ENCODE measurements at regions not wholly inside any gene's neighbourhood (a gene's known extent, or its start where the extent isn't known, plus 50 kb on each side); places are given as distances from the start of the nearest gene placed in this dataset.

DNA sequence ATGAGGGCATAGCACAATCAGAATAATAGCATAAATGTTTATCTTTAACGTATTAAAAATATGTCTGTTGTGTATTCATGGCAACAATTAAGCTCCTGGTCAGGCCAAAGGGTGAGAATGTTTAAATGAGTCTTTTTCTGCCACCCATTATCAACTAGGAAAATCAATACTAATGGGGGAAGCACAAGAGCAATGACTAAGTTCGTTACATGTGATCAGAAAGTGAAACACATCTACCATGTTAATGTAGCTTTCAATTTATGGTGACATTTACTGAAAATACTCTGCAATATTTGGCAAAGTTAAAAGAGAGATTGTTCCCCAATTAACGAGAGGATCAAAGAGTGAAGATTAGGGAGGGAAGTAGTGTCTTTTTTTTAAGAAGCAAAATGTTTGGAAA, 143.7 kb downstream of the NAA11 start:
- BruUV-seq (replicated peaks), result no TSS peak
- Histone ChIP-seq H3K27ac (ENCODE audit: low read length) (no peak overlapping the region), H3K36me3 (ENCODE audit: control insufficient read depth, insufficient read depth, low read length) (no peaks in the 10 kb centered on the region), H3K27me3 (ENCODE audit: control insufficient read depth, insufficient read depth, low read length) (no peaks in the 10 kb centered on the region), H3K9me3 (ENCODE audit: control insufficient read depth, insufficient read depth, low read depth, low read length) (no peaks in the 10 kb centered on the region), H3K4me3 (ENCODE audit: low read depth in 2 of 2, low read length in 2 of 2) (no peak overlapping the region), H3K4me1 (ENCODE audit: control insufficient read depth, insufficient read depth, low read length) (no peaks in the 10 kb centered on the region)
- TF ChIP-seq, protein P1, sequence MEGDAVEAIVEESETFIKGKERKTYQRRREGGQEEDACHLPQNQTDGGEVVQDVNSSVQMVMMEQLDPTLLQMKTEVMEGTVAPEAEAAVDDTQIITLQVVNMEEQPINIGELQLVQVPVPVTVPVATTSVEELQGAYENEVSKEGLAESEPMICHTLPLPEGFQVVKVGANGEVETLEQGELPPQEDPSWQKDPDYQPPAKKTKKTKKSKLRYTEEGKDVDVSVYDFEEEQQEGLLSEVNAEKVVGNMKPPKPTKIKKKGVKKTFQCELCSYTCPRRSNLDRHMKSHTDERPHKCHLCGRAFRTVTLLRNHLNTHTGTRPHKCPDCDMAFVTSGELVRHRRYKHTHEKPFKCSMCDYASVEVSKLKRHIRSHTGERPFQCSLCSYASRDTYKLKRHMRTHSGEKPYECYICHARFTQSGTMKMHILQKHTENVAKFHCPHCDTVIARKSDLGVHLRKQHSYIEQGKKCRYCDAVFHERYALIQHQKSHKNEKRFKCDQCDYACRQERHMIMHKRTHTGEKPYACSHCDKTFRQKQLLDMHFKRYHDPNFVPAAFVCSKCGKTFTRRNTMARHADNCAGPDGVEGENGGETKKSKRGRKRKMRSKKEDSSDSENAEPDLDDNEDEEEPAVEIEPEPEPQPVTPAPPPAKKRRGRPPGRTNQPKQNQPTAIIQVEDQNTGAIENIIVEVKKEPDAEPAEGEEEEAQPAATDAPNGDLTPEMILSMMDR (IDR thresholded peaks at IDR 0.05), result no peak
- TF ChIP-seq SIN3A (IDR thresholded peaks at IDR 0.05; ENCODE audit: borderline replicate concordance, insufficient read depth, low read depth, low read length) (no peak), POLR2AphosphoS5 (IDR thresholded peaks at IDR 0.05; ENCODE audit: low read depth, low read length) (no peak), TCF7L2 (IDR thresholded peaks at IDR 0.05; ENCODE audit: low read depth, low read length) (no peak)
- TF ChIP-seq, protein P2, sequence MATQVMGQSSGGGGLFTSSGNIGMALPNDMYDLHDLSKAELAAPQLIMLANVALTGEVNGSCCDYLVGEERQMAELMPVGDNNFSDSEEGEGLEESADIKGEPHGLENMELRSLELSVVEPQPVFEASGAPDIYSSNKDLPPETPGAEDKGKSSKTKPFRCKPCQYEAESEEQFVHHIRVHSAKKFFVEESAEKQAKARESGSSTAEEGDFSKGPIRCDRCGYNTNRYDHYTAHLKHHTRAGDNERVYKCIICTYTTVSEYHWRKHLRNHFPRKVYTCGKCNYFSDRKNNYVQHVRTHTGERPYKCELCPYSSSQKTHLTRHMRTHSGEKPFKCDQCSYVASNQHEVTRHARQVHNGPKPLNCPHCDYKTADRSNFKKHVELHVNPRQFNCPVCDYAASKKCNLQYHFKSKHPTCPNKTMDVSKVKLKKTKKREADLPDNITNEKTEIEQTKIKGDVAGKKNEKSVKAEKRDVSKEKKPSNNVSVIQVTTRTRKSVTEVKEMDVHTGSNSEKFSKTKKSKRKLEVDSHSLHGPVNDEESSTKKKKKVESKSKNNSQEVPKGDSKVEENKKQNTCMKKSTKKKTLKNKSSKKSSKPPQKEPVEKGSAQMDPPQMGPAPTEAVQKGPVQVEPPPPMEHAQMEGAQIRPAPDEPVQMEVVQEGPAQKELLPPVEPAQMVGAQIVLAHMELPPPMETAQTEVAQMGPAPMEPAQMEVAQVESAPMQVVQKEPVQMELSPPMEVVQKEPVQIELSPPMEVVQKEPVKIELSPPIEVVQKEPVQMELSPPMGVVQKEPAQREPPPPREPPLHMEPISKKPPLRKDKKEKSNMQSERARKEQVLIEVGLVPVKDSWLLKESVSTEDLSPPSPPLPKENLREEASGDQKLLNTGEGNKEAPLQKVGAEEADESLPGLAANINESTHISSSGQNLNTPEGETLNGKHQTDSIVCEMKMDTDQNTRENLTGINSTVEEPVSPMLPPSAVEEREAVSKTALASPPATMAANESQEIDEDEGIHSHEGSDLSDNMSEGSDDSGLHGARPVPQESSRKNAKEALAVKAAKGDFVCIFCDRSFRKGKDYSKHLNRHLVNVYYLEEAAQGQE (IDR thresholded peaks at IDR 0.05; ENCODE audit: insufficient read depth in 1 of 2, low read depth in 2 of 2, low read length in 1 of 2), result no peak
- POLR2A ChIA-PET, result no interaction called here
- DNase-seq (ENCODE audit: low read depth, low spot score), result no peak
- in situ Hi-C loops (cut with HindIII; ENCODE audit: low pct_unique_long_range_greater_than_20kb, low sequenced_read_pairs), result no loop called here
- no peak for ATAC-seq
- intact Hi-C loops (cut with micrococcal nuclease; ENCODE audit: unreplicated experiment), result no loop called here
- CTCF ChIA-PET, result no interaction called here

DNA sequence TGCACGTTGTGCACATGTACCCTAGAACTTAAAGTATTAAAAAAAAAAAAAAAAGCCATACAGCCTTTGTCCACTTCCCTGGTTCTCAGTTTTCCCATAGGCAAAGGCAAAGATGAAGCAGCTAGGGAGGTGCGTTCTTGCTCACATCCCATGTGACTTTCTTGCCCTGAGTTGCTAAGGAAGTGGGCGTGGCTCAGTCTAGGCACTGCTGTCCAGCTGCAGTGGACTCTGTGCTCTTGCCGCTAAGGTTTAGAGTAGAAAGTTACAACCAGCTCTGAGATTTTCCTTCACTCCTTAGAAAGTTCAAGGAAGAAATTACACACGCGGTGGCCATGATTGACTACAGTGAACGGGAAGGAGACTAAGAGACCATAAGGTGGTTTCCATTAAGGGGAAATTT, 144.7 kb downstream of the NAA11 start:
- in situ Hi-C loops (cut with HindIII; ENCODE audit: low pct_unique_long_range_greater_than_20kb, low sequenced_read_pairs) (no loop called here), intact Hi-C loops (cut with micrococcal nuclease; ENCODE audit: unreplicated experiment) (no loop called here)
- TF ChIP-seq TCF7L2 (IDR thresholded peaks at IDR 0.05; ENCODE audit: low read depth, low read length) (no peak), SIN3A (IDR thresholded peaks at IDR 0.05; ENCODE audit: borderline replicate concordance, insufficient read depth, low read depth, low read length) (no peak), POLR2AphosphoS5 (IDR thresholded peaks at IDR 0.05; ENCODE audit: low read depth, low read length) (no peak)
- TF ChIP-seq, protein P2 (IDR thresholded peaks at IDR 0.05; ENCODE audit: insufficient read depth in 1 of 2, low read depth in 2 of 2, low read length in 1 of 2), result no peak
- TF ChIP-seq, protein P1 (IDR thresholded peaks at IDR 0.05), result no peak
- no TSS peak for BruUV-seq (replicated peaks)
- DNase-seq (ENCODE audit: low read depth, low spot score), result no peak
- ChIA-PET CTCF (no interaction called here), POLR2A (no interaction called here)
- Histone ChIP-seq H3K4me1 (ENCODE audit: control insufficient read depth, insufficient read depth, low read length) (no peaks in the 10 kb centered on the region), H3K27me3 (ENCODE audit: control insufficient read depth, insufficient read depth, low read length) (no peaks in the 10 kb centered on the region), H3K27ac (ENCODE audit: low read length) (no peak overlapping the region), H3K36me3 (ENCODE audit: control insufficient read depth, insufficient read depth, low read length) (no peaks in the 10 kb centered on the region), H3K4me3 (ENCODE audit: low read depth in 2 of 2, low read length in 2 of 2) (no peak overlapping the region), H3K9me3 (ENCODE audit: control insufficient read depth, insufficient read depth, low read depth, low read length) (no peaks in the 10 kb centered on the region)
- no peak for ATAC-seq

Measured in Panc1 (cell line).